Loucy (cell line): ENCODE measurements at regions not wholly inside any gene's neighbourhood (a gene's known extent, or its start where the extent isn't known, plus 50 kb on each side); places are given as distances from the start of the nearest gene placed in this dataset.

ENCODE experiments used
- H2AFZ ChIP-seq: fragments of 200-600 bp; sonication (generic); 2 replicates; pipeline ENCODE4 v1.6.0; 2016; ENCODE audit warnings: antibody characterized with exemption, mild to moderate bottlenecking, low read length, moderate library complexity
- H3F3A ChIP-seq: fragments of 200-600 bp; 2 replicates; pipeline ENCODE4 v1.6.0; 2016; ENCODE audit warnings: antibody characterized with exemption, low read depth, mild to moderate bottlenecking
- H3K27me3 ChIP-seq: fragments of 200-600 bp; sonication (generic); 2 replicates; pipeline ENCODE4 v1.6.1; 2014; ENCODE audit warnings: low read length, mild to moderate bottlenecking; ENCODE audit not compliant: insufficient read depth, poor library complexity, severe bottlenecking
- H3K36me3 ChIP-seq: fragments of 200-600 bp; sonication (generic); 2 replicates; pipeline ENCODE4 v1.6.1; 2016; ENCODE audit warnings: low read length; ENCODE audit not compliant: insufficient read depth
- H3K4me1 ChIP-seq: fragments of 200-600 bp; sonication (generic); 2 replicates; pipeline ENCODE4 v1.5.1; 2014; ENCODE audit warnings: low read length, mild to moderate bottlenecking; ENCODE audit not compliant: insufficient read depth, poor library complexity, severe bottlenecking
- H3K4me2 ChIP-seq: fragments of 200-600 bp; sonication (generic); 2 replicates; pipeline ENCODE4 v1.6.0; 2014; ENCODE audit warnings: antibody characterized with exemption, low read length, low read depth, mild to moderate bottlenecking; ENCODE audit not compliant: poor library complexity, severe bottlenecking
- H3K4me3 ChIP-seq: fragments of 200-600 bp; sonication (generic); 2 replicates; pipeline ENCODE4 v1.5.1; 2014; ENCODE audit warnings: low read length, mild to moderate bottlenecking, mixed read lengths; ENCODE audit not compliant: poor library complexity, severe bottlenecking
- H3K79me2 ChIP-seq: fragments of 200-600 bp; sonication (generic); 2 replicates; pipeline ENCODE4 v1.6.1; 2014; ENCODE audit warnings: low read length; ENCODE audit not compliant: insufficient read depth
- H3K9ac ChIP-seq: fragments of 200-600 bp; sonication (generic); 2 replicates; pipeline ENCODE4 v1.6.0; 2014; ENCODE audit warnings: mild to moderate bottlenecking, low read depth, low read length, moderate library complexity; ENCODE audit not compliant: poor library complexity, severe bottlenecking
- H3K9me2 ChIP-seq: fragments of 200-600 bp; sonication (generic); replicated peaks from 2 replicates; pipeline ENCODE4 v1.6.1; 2016; ENCODE audit warnings: low read depth, low read length, mixed read lengths
- H3K9me3 ChIP-seq: fragments of 200-600 bp; sonication (generic); 2 replicates; pipeline ENCODE4 v1.6.1; 2014; ENCODE audit warnings: mild to moderate bottlenecking, antibody characterized with exemption, low read length, low read depth; ENCODE audit not compliant: insufficient read depth
- H4K20me1 ChIP-seq: fragments of 200-600 bp; sonication (generic); 2 replicates; pipeline ENCODE4 v1.6.0; 2014; ENCODE audit warnings: antibody characterized with exemption, low read length, mild to moderate bottlenecking; ENCODE audit not compliant: insufficient read depth, poor library complexity, severe bottlenecking
- EZH2phosphoT487 ChIP-seq: fragments of 200-600 bp; IDR thresholded peaks from 2 replicates; pipeline ENCODE4 v1.6.1; 2018; ENCODE audit warnings: antibody characterized with exemption, mild to moderate bottlenecking, moderate library complexity, borderline replicate concordance
- TF ChIP-seq, protein P1 (sequence below): fragments of 200-600 bp; sonication (generic); conservative IDR thresholded peaks from 2 replicates; pipeline ENCODE4 v1.5.1; 2014; ENCODE audit warnings: mild to moderate bottlenecking, antibody characterized with exemption, low read length

DNA sequence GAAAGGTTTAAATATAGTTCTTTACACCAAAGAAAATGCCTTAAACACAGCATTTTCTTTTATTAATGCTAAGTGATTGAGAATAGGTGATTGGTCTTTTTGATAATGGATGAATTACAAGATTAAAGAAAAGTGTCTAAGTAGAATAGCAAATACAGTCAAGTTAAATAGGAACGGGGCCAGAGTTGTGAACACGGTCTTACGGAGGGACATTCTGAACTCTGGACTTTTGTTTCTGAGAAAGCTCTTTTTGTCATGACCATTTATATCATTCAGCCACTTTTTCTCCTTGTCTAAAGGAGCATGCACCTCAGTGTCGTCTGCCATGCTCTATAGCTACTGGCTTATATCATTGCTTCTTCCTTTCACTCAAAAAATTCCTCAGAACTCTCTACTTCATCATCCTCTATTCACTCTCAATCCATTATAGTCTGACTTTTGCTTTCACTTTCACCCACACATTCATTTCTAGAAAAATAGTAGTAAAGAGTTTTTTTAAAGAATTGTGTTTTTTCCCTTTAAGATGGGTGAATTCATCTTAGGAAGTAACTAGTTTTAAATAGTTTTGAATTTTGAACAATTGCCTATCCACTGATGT lies 263.0 kb upstream of the FBXL7 start:
- TF ChIP-seq, protein P1, sequence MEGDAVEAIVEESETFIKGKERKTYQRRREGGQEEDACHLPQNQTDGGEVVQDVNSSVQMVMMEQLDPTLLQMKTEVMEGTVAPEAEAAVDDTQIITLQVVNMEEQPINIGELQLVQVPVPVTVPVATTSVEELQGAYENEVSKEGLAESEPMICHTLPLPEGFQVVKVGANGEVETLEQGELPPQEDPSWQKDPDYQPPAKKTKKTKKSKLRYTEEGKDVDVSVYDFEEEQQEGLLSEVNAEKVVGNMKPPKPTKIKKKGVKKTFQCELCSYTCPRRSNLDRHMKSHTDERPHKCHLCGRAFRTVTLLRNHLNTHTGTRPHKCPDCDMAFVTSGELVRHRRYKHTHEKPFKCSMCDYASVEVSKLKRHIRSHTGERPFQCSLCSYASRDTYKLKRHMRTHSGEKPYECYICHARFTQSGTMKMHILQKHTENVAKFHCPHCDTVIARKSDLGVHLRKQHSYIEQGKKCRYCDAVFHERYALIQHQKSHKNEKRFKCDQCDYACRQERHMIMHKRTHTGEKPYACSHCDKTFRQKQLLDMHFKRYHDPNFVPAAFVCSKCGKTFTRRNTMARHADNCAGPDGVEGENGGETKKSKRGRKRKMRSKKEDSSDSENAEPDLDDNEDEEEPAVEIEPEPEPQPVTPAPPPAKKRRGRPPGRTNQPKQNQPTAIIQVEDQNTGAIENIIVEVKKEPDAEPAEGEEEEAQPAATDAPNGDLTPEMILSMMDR, result no peak
- TF ChIP-seq EZH2phosphoT487, result no peak
- Histone ChIP-seq H3K9me3 (no peaks in the 10 kb centered on the region), H3K4me2 (no peak overlapping the region)

DNA sequence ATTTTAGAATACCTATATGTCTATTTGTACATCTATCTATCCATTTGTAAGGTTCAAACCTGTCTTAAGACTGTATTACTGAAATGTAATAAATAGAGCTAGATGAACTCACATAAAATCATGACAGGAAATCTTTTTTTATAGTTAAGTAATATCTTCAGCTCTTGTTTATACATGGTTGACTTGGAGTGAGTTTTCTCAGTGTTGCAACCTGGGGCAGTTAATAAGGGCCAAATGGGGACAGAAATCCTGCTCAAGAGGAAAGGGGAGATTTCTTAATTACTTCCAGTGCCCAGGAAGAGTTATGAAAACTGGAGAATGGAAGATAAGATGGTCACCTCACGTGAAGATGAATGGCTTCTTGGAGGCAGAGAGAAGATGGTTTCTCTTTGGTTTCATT lies 265.1 kb upstream of the FBXL7 start:
- no peaks in the 10 kb centered on the region for H3K4me1 ChIP-seq
- no peak overlapping the region for H3K4me2 ChIP-seq
- no peaks in the 10 kb centered on the region for H4K20me1 ChIP-seq
- H3K4me3 ChIP-seq, result no peak overlapping the region
- no peaks in the 10 kb centered on the region for H3F3A ChIP-seq
- no peaks in the 10 kb centered on the region for H3K79me2 ChIP-seq
- H2AFZ ChIP-seq, result no peak overlapping the region
- TF ChIP-seq, protein P1, result no peak
- TF ChIP-seq EZH2phosphoT487, result no peak
- no peaks in the 10 kb centered on the region for H3K9me3 ChIP-seq
- H3K36me3 ChIP-seq, result no peaks in the 10 kb centered on the region
- H3K27me3 ChIP-seq, result no peaks in the 10 kb centered on the region
- no peak overlapping the region for H3K9ac ChIP-seq
- H3K9me2 ChIP-seq, result no peaks in the 10 kb centered on the region

More for the DNA sequence above, 263.0 kb upstream of the FBXL7 start:
- H3F3A ChIP-seq, result no peaks in the 10 kb centered on the region
- no peaks in the 10 kb centered on the region for H3K9me2 ChIP-seq
- no peaks in the 10 kb centered on the region for H3K27me3 ChIP-seq
- no peaks in the 10 kb centered on the region for H3K4me1 ChIP-seq
- H3K79me2 ChIP-seq, result no peaks in the 10 kb centered on the region
- no peak overlapping the region for H2AFZ ChIP-seq
- H3K9ac ChIP-seq, result no peak overlapping the region
- H3K4me3 ChIP-seq, result no peak overlapping the region
- no peaks in the 10 kb centered on the region for H3K36me3 ChIP-seq
- no peaks in the 10 kb centered on the region for H4K20me1 ChIP-seq

DNA sequence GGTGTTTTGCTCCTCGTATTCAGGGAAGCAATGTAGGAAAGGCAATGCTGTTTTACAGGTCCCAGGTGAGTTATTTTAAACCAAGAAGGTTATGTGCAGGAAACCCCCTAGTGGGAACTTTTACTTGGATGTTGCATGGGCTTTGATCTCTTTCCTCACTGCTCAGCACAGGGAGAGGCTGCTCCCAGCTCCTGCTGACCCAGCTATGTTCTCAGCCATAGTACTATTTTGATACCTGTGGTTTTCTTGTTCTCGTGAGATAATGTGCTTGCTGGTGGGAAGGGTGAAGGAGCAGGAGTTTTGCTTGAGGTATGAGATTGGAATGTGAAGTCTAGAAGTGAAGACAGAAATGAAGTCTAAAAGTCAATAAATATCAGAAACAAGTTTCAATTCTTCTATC lies 265.6 kb upstream of the FBXL7 start:
- Histone ChIP-seq H3K27me3 (no peaks in the 10 kb centered on the region), H3K4me3 (no peak overlapping the region), H3F3A (no peaks in the 10 kb centered on the region), H2AFZ (no peak overlapping the region), H3K9me3 (no peaks in the 10 kb centered on the region), H3K79me2 (no peaks in the 10 kb centered on the region), H4K20me1 (no peaks in the 10 kb centered on the region), H3K4me1 (no peaks in the 10 kb centered on the region), H3K4me2 (no peak overlapping the region), H3K9ac (no peak overlapping the region), H3K9me2 (no peaks in the 10 kb centered on the region), H3K36me3 (no peaks in the 10 kb centered on the region)
- TF ChIP-seq, protein P1, result no peak
- TF ChIP-seq EZH2phosphoT487, result no peak
